Activated CD8-positive, alpha-beta T cell treated with anti-CD3 and anti-CD28 coated beads, Interleukin-2, amount 10 ng/mL, durations not matched to agents 7 days and 5 days (primary cell): ENCODE measurements at regions not wholly inside any gene's neighbourhood (a gene's known extent, or its start where the extent isn't known, plus 50 kb on each side); places are given as distances from the start of the nearest gene placed in this dataset.

Experiments used
- ATAC-seq: fragments of 150-1000 bp; cut with Tn5 transposase; one replicate; pipeline ENCODE4 v1.10.0; 2021; ENCODE audit warnings: moderate library complexity
- CTCF ChIA-PET: fragments of 350-600 bp; sonication (Branson Sonifier 250); formaldehyde crosslinking; loops from one replicate; lab custom pipeline; 2021; ENCODE audit warnings: antibody characterized with exemption; lab: Charles Lee
- POLR2A ChIA-PET: fragments of 350-600 bp; sonication (Branson Sonifier 250); formaldehyde crosslinking; loops from one replicate; lab custom pipeline; 2021; ENCODE audit warnings: antibody characterized with exemption; lab: Charles Lee
- DNase-seq: peaks from one replicate; pipeline ENCODE4 v3.0.0-alpha.2; 2020
- H3K27ac Mint-ChIP-seq: one replicate; pipeline ENCODE4 v1.8.0; 2021; ENCODE audit warnings: mild to moderate bottlenecking, mixed read lengths
- H3K27me3 Mint-ChIP-seq: one replicate; pipeline ENCODE4 v1.8.0; 2021; ENCODE audit warnings: low read depth, mixed read lengths
- H3K36me3 Mint-ChIP-seq: one replicate; pipeline ENCODE4 v1.8.0; 2021; ENCODE audit warnings: low read depth, mixed read lengths
- H3K4me1 Mint-ChIP-seq: one replicate; pipeline ENCODE4 v1.8.0; 2021; ENCODE audit warnings: low read depth, mixed read lengths
- H3K4me3 Mint-ChIP-seq: one replicate; pipeline ENCODE4 v1.8.0; 2021; ENCODE audit warnings: mild to moderate bottlenecking, mixed read lengths
- H3K9me3 Mint-ChIP-seq: one replicate; pipeline ENCODE4 v1.8.0; 2022; ENCODE audit warnings: mixed read lengths; ENCODE audit not compliant: insufficient read depth

- DNase-seq (no peak), ATAC-seq (no peak)
- Mint-ChIP-seq H3K36me3 (no peaks in the 10 kb centered on the region), H3K9me3 (no peaks in the 10 kb centered on the region), H3K27me3 (no peaks in the 10 kb centered on the region), H3K4me3 (no peak overlapping the region), H3K27ac (no peak overlapping the region), H3K4me1 (no peaks in the 10 kb centered on the region)
- POLR2A ChIA-PET = no interaction called here
- CTCF ChIA-PET = no interaction called here
These were observed 317.6 kb downstream of the LRIG3 start for GRCh38 chr12:58602736-58603135.

GRCh38 chr12:58607805-58608204 is 312.5 kb downstream of the LRIG3 start:
- no peaks in the 10 kb centered on the region for H3K9me3 Mint-ChIP-seq
- H3K4me3 Mint-ChIP-seq = no peak overlapping the region
- no peak overlapping the region for H3K27ac Mint-ChIP-seq
- CTCF ChIA-PET = no interaction called here
- no peaks in the 10 kb centered on the region for H3K27me3 Mint-ChIP-seq
- no peaks in the 10 kb centered on the region for H3K36me3 Mint-ChIP-seq
- DNase-seq = no peak
- H3K4me1 Mint-ChIP-seq = no peaks in the 10 kb centered on the region
- ATAC-seq = no peak
- POLR2A ChIA-PET = no interaction called here

DNA sequence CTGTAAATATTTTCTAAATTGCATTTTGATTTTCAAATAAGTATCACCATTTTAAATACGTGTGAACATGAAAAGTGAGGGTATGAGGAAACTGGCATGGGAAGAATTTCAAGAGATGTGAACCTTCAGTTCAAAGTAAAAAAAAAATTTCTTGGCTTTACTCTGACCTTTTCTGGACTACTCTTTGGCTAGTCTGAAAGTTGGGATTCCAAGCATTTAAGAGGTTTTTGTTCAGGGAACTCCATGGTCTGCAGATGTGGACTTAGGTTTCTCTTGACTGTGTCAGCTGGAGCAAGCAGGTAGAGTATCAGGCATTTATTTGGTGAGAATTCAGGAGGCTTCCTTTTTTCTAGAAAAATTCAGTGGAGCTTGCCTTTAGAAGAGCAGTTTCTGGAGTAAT is 311.6 kb downstream of the LRIG3 start:
- DNase-seq (no peak), ATAC-seq (no peak)
- Mint-ChIP-seq H3K4me3 (no peak overlapping the region), H3K27ac (no peak overlapping the region), H3K27me3 (no peaks in the 10 kb centered on the region), H3K36me3 (no peaks in the 10 kb centered on the region), H3K9me3 (no peaks in the 10 kb centered on the region), H3K4me1 (no peaks in the 10 kb centered on the region)
- CTCF ChIA-PET = no interaction called here
- POLR2A ChIA-PET = no interaction called here

DNA sequence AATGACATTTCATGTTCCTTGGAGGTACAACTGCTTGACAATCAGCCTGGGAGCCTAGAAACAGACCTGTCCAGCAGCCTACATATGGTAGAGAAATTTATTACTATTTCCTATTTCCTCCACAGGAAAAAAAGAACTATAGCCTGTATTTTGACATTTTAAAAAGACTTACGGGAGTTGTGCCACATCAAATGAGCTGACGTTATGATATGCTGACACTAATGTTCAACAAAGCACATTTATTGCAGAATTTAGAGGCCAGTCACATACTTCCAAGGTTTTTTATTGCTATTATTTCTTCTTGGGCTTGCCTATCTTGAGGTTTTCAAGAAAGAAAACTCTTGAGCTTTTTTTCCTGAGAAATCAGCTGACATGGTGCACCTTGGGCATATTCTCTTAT is 305.3 kb downstream of the LRIG3 start:
- Mint-ChIP-seq H3K4me3 (no peak overlapping the region), H3K9me3 (no peaks in the 10 kb centered on the region), H3K36me3 (no peaks in the 10 kb centered on the region), H3K27me3 (no peaks in the 10 kb centered on the region), H3K4me1 (no peaks in the 10 kb centered on the region), H3K27ac (no peak overlapping the region)
- DNase-seq (no peak), ATAC-seq (no peak)
- POLR2A ChIA-PET = no interaction called here
- CTCF ChIA-PET = no interaction called here

- CTCF ChIA-PET = no interaction called here
- ATAC-seq = no peak
- POLR2A ChIA-PET = no interaction called here
- Mint-ChIP-seq H3K4me1 (no peaks in the 10 kb centered on the region), H3K9me3 (no peaks in the 10 kb centered on the region), H3K36me3 (no peaks in the 10 kb centered on the region), H3K4me3 (no peak overlapping the region), H3K27me3 (no peaks in the 10 kb centered on the region), H3K27ac (no peak overlapping the region)
- DNase-seq = no peak
These were observed 304.7 kb downstream of the LRIG3 start for GRCh38 chr12:58615576-58615975.

DNA sequence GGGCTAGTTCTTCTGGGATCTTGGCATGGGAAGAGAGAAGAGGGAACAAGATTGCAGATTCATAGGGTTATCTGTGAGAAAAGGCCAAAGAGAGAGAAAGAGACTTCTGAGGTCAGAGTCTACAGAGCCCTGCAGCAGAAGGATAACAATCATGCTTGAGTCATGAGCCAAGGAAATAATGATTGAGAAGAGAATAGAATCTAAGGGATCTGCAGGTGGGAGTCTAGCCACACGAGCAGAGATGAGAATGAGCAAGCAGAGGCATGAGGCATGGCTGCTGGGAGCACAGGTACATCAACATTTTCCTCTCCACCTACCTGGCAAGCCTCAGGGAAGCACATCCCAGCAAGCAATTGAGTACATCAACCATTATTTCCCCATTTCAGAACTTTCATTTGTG is 303.7 kb downstream of the LRIG3 start:
- Mint-ChIP-seq H3K27ac (no peak overlapping the region), H3K4me3 (no peak overlapping the region), H3K9me3 (no peaks in the 10 kb centered on the region), H3K27me3 (no peaks in the 10 kb centered on the region), H3K4me1 (no peaks in the 10 kb centered on the region), H3K36me3 (no peaks in the 10 kb centered on the region)
- ChIA-PET CTCF (no interaction called here), POLR2A (no interaction called here)
- ATAC-seq (no peak), DNase-seq (no peak)

DNA sequence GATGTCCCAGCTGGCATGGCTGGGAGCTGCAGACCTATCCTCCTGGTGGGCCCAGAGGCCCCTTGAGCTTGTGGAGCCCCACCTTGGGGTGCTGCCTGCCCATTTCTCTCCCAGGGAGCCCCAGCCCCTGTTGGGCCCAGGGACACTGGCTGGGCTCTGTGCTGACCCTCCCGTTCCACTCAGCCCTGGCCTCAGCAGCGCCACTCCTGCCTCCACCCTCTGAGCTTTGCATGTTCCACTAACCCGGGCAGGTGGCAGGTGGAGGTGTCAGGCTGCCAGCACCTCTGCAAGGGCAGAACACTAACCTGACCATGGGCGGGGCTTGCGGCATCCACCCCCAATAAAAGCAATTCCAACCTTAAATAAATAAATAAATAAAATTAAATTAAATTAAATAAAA is 299.2 kb downstream of the LRIG3 start:
- ChIA-PET POLR2A (no interaction called here), CTCF (no interaction called here)
- no peaks in the 10 kb centered on the region for H3K9me3 Mint-ChIP-seq
- no peaks in the 10 kb centered on the region for H3K4me1 Mint-ChIP-seq
- no peak for ATAC-seq
- H3K4me3 Mint-ChIP-seq = no peak overlapping the region
- H3K36me3 Mint-ChIP-seq = no peaks in the 10 kb centered on the region
- no peak for DNase-seq
- no peaks in the 10 kb centered on the region for H3K27me3 Mint-ChIP-seq
- no peak overlapping the region for H3K27ac Mint-ChIP-seq

DNA sequence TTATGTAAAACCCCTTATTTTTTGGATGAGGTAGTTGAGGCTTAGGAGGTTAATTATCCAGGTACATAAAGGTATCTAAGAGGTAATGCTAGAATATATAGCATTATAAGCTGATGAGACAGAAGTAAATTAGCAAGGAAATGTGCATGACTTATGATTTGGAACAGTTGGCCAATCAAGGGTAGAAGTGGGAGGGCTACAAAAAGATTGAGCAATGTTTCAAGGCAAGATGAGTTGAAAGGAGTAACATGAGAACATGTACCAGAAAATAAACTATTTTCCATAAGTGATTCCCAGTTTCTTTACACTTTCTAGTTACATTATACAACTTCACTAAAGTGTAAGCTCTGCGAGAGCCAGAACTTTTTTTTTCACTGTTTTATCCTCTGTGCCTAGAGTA is 290.9 kb downstream of the LRIG3 start:
- H3K27ac Mint-ChIP-seq = no peak overlapping the region
- DNase-seq (no peak), ATAC-seq (no peak)
- ChIA-PET POLR2A (no interaction called here), CTCF (no interaction called here)
- H3K27me3 Mint-ChIP-seq = no peaks in the 10 kb centered on the region
- H3K9me3 Mint-ChIP-seq = no peaks in the 10 kb centered on the region
- H3K36me3 Mint-ChIP-seq = no peaks in the 10 kb centered on the region
- no peak overlapping the region for H3K4me3 Mint-ChIP-seq
- H3K4me1 Mint-ChIP-seq = no peaks in the 10 kb centered on the region

GRCh38 chr12:58633479-58633878 is 286.8 kb downstream of the LRIG3 start:
- DNase-seq (no peak), ATAC-seq (no peak)
- ChIA-PET POLR2A (no interaction called here), CTCF (no interaction called here)
- Mint-ChIP-seq H3K36me3 (no peaks in the 10 kb centered on the region), H3K4me1 (no peaks in the 10 kb centered on the region), H3K27me3 (no peaks in the 10 kb centered on the region), H3K4me3 (no peak overlapping the region), H3K9me3 (peaks cover 4% of the 10 kb centered on the region), H3K27ac (no peak overlapping the region)

GRCh38 chr12:58639318-58639934 is 280.9 kb downstream of the LRIG3 start:
- Mint-ChIP-seq H3K4me1 (no peaks in the 10 kb centered on the region), H3K4me3 (no peak overlapping the region), H3K9me3 (peaks cover 4% of the 10 kb centered on the region), H3K27me3 (no peaks in the 10 kb centered on the region), H3K36me3 (no peaks in the 10 kb centered on the region), H3K27ac (no peak overlapping the region)
- CTCF ChIA-PET = no interaction called here
- no peak for DNase-seq
- POLR2A ChIA-PET = no interaction called here
- no peak for ATAC-seq

- H3K27me3 Mint-ChIP-seq = no peaks in the 10 kb centered on the region
- H3K36me3 Mint-ChIP-seq = no peaks in the 10 kb centered on the region
- CTCF ChIA-PET = no interaction called here
- no peaks in the 10 kb centered on the region for H3K9me3 Mint-ChIP-seq
- no peak overlapping the region for H3K27ac Mint-ChIP-seq
- POLR2A ChIA-PET = no interaction called here
- no peak for ATAC-seq
- H3K4me1 Mint-ChIP-seq = no peaks in the 10 kb centered on the region
- DNase-seq = no peak
- H3K4me3 Mint-ChIP-seq = no peak overlapping the region
These were observed 280.0 kb downstream of the LRIG3 start for GRCh38 chr12:58640314-58640713.

GRCh38 chr12:58645946-58646345 is 274.4 kb downstream of the LRIG3 start:
- POLR2A ChIA-PET = no interaction called here
- ATAC-seq (no peak), DNase-seq (no peak)
- H3K4me3 Mint-ChIP-seq = no peak overlapping the region
- no peaks in the 10 kb centered on the region for H3K36me3 Mint-ChIP-seq
- CTCF ChIA-PET = no interaction called here
- H3K4me1 Mint-ChIP-seq = no peaks in the 10 kb centered on the region
- no peaks in the 10 kb centered on the region for H3K9me3 Mint-ChIP-seq
- no peak overlapping the region for H3K27ac Mint-ChIP-seq
- no peaks in the 10 kb centered on the region for H3K27me3 Mint-ChIP-seq

GRCh38 chr12:58647495-58647894 is 272.8 kb downstream of the LRIG3 start:
- H3K4me3 Mint-ChIP-seq = no peak overlapping the region
- ChIA-PET POLR2A (no interaction called here), CTCF (interaction anchor here (1.5 kb wide), 1 partner anchor 10 kb away, joined by 4 read pairs; no protein-coding TSS in a partner anchor)
- no peaks in the 10 kb centered on the region for H3K27me3 Mint-ChIP-seq
- no peak overlapping the region for H3K27ac Mint-ChIP-seq
- no peaks in the 10 kb centered on the region for H3K36me3 Mint-ChIP-seq
- ATAC-seq = no peak
- no peak for DNase-seq
- H3K9me3 Mint-ChIP-seq = no peaks in the 10 kb centered on the region
- no peaks in the 10 kb centered on the region for H3K4me1 Mint-ChIP-seq
